Omental fat pad (tissue), 3 donors: ENCODE measurements at regions not wholly inside any gene's neighbourhood (a gene's known extent, or its start where the extent isn't known, plus 50 kb on each side); places are given as distances from the start of the nearest gene placed in this dataset.

ENCODE experiments used
- ATAC-seq: fragments of 150-250 bp; one replicate; pipeline ENCODE4 v1.9.1; 2016; ENCODE audit warnings: mild to moderate bottlenecking, moderate library complexity; ENCODE audit not compliant: low FRiP score
- DNase-seq: peaks from one replicate; pipeline ENCODE4 v3.0.0-alpha.2; 2019; ENCODE audit warnings: low spot score
- CTCF ChIP-seq, 3 donors: fragments of 450-650 bp; IDR thresholded peaks; one replicate each; pipeline ENCODE4 v1.5.1; 2016 to 2017; ENCODE audit warnings: antibody characterized with exemption in 3 of 3, mild to moderate bottlenecking in 3 of 3, moderate library complexity in 2 of 3

- DNase-seq (no peak), ATAC-seq (no peak)
- no peak for TF ChIP-seq CTCF (IDR thresholded peaks at IDR 0.05)
Measured at GRCh38 chr1:90472775-90473174, 244.3 kb downstream of the BARHL2 start.

DNA sequence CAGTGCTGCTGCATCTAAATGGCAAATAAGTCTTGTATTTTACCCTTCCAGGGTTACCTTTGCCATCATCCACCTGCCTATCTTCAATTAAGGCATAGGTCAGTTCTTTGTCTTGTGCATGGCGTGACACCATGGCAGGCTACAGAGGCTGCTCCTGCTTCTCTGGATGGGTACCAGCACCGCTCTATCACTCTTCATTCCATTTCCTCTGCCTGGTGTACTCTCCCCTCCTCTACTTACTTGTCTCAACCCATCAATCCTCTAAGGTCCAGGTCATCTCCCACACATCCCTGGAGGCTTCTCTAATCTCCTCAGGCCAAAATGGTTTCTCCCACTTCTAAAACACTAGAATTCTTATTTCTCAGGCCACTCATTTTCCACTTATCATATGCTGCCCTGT, 257.5 kb downstream of the BARHL2 start:
- TF ChIP-seq CTCF (IDR thresholded peaks at IDR 0.05) = no peak
- DNase-seq = no peak
- ATAC-seq = no peak

GRCh38 chr1:90457985-90458384, 259.1 kb downstream of the BARHL2 start:
- TF ChIP-seq CTCF (IDR thresholded peaks at IDR 0.05) = no peak
- DNase-seq (no peak), ATAC-seq (no peak)

DNA sequence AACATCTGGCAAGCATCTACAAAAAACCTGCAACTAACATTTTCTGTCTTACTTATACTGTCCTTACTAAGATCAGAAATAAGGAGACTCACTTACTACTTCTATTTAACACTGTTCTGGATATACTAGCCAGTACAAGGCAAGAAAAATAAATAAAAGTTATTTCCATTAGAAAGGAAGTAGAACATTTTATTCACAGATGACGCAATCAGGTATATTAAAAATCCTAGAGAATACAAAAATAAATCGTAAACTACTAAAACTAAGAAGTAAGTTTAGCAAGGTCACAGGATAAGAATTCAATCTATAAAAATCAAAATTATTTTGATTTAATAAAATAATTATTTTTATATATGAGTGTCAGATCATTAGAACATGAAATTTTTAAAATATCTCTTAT, 264.6 kb downstream of the BARHL2 start:
- DNase-seq = no peak
- ATAC-seq = no peak
- no peak for TF ChIP-seq CTCF (IDR thresholded peaks at IDR 0.05)

DNA sequence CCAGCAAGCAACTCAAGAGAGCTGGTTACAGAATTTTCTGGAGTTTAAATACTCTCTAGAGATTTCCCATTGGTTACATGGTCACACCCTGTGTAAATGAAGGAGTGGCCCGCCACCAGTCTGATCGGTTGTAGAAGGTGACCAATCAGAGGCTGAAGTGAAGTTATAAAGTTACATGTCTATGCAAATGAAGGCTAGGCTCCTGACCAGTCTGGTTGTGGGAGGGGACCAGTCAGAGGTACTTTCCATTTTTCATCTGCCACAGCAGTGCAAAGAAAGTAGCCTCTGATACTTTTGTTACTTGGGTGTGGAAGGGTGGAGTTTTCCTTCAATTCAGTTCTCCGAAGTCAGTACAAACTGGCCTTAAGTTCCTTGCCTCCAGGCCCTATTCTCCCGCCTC, 273.7 kb downstream of the BARHL2 start:
- ATAC-seq (no peak), DNase-seq (no peak)
- TF ChIP-seq CTCF (IDR thresholded peaks at IDR 0.05) = no peak

DNA sequence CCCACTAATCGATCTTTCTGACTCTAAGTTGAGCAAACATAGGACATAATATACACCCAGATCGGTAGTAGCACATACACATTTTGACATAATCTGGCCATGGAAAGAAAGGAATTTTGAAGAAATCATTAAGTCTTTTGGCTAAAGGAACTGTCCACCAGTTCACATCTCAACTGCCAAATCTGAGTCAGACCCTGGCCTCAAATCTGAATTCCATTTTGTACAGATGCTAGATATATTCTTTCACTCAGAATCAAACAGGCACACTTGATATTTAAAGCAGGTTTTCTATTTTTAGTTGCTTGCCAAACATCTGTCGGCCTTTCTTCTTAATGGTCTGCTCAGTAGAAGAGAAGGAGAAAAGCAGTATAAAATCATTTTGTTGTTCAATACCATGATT, 281.8 kb downstream of the BARHL2 start:
- DNase-seq = no peak
- TF ChIP-seq CTCF (IDR thresholded peaks at IDR 0.05) = no peak
- ATAC-seq = no peak

- no peak for DNase-seq
Measured at GRCh38 chr1:90434460-90434859, 282.6 kb downstream of the BARHL2 start.

More at GRCh38 chr1:90434460-90434859, 282.6 kb downstream of the BARHL2 start:
- no peak for TF ChIP-seq CTCF (IDR thresholded peaks at IDR 0.05)
- ATAC-seq = no peak
